Islet of Langerhans (tissue), 1 donor: ENCODE measurements at regions not wholly inside any gene's neighbourhood (a gene's known extent, or its start where the extent isn't known, plus 50 kb on each side); places are given as distances from the start of the nearest gene placed in this dataset.

Experiments
- FAIRE-seq: peaks from one replicate; lab custom pipeline; 2011; peaks lifted over from hg19 to GRCh38; lab: Jason Lieb, UNC

DNA sequence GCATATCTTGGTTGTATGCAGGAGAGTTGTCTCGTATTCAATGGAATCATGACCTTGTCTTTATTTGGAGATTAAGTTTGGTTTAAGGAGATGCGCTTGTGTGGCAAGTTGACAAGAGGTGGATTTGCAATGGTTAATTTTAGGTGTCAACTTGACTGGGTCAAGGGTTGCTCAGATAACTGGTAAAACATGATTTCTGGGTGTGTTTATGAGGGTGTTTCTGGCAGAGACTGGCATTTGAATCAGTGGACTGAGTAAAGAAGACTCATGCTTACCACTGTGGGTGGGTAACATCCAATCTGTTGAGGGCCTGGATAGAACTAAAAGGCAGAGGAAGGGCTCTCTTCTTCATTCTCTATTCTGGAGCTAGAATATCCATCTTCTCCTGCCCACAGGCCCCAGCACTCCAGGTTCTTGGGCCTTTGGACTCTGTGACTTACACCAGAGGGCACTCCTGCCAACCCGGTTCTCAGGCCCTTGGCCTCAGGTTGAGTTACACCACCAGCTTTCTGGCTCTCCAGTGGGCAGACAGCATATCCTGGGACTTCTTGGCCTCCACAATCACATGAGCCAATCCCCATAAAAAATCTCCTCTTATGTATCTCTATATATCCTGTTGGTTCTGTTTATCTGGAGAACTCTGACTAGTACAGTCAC is 141.5 kb upstream of the ARID2 start:
- FAIRE-seq = no peak

DNA sequence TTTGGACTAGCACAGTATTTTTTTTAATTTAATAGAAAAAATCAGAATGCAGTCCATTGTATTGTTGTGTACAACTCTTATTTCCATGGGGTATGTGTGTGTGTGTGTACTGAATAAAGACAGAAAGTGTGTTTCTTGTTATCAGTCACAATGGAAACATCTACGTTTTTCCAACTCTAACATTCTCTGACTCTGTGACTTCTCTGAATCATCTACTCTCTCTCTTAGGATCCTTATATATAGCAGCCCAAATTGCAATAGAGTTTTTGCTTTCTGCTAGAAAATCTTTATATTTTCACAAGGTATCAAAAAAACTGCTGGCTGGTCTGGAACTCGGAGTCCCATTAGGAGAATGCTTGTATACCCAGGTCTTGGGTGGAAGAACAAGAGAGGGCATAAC is 138.9 kb upstream of the ARID2 start:
- no peak for FAIRE-seq

DNA sequence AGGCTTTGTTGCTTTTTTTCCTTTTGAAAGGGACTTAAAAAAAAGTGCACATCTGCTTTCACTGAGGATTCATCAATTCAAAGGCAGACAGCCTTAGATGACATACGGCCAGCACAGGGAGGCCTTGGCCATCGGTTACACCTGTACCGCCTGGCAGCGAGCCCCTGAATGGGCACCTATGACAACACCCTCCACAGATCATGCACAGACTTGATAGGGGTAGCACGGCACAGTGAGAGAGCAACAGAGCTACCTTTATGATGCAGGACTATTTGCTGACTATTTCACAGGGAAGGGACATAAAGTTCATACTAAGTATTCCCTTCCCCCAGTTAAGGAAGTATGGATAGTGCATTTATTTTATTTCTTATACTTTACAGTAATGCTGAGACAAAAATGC is 137.9 kb upstream of the ARID2 start:
- FAIRE-seq = no peak

DNA sequence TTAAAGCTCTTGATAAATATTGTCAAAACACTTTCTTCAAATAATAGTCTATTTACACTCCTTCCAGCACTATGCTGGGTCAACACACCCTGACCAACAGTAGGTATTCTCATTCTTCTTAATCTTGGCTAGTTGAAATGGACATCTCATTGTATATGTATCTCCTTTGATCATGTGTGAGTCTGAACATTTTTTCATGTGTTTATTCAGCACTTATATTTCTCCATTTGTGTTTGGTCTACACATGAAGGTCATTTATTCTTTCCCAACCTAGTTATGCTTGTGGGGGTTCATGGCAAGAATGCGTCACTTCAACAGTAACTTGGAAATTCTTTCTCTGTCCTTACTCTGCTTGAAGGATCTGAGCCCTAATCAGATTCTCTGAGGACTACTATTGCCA is 133.1 kb upstream of the ARID2 start:
- no peak for FAIRE-seq

DNA sequence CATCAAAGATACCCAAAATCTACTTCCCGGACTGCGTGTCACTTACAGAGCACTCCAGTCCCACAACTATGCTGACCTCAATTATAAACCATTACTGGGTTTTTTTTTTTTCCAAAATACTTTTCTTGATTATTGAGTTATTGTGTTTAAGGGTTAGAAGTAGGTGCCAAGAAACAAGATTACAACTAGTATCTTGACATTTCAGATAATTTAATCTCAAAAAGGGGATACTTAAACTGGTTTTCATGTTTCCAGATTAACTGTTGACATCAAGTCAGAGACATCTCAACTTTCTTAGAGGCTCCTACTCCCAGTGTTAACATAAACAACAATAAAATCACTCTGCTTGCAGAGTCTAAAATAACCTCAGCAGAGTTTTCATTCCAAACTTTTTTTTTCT is 131.2 kb upstream of the ARID2 start:
- FAIRE-seq = no peak

- FAIRE-seq = no peak
These were observed 130.7 kb upstream of the ARID2 start for GRCh38 chr12:45598761-45599160.

GRCh38 chr12:45599196-45599595 is 130.3 kb upstream of the ARID2 start:
- FAIRE-seq = no peak

- FAIRE-seq = no peak
These were observed 128.1 kb upstream of the ARID2 start for GRCh38 chr12:45601390-45601789.

- FAIRE-seq = no peak
These were observed 127.6 kb upstream of the ARID2 start for GRCh38 chr12:45601888-45602287.

GRCh38 chr12:45605624-45606023 is 123.9 kb upstream of the ARID2 start:
- no peak for FAIRE-seq

DNA sequence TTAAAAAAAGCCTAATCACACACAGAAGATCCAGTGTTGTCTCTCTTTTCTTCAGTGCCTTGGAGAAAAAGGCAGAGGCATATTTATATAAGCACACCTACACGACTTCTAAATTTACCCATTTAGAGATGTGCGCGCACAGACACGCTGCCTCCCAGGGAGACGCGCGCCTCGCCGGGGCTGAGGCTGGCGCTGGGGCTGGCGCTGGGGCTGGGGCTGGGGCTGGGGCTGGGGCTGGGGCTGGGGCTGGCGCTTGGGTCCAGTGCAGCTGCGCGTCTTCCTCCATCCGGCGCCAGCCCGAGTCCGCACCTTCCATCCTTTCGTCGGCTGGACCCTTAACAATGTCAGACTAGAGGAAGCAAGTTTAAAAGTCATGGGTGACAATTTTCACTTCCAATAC is 118.4 kb upstream of the ARID2 start:
- FAIRE-seq = no peak

GRCh38 chr12:45611495-45611894 is 118.0 kb upstream of the ARID2 start:
- no peak for FAIRE-seq

- no peak for FAIRE-seq
These were observed 117.3 kb upstream of the ARID2 start for GRCh38 chr12:45612044-45612794.

GRCh38 chr12:45613296-45613695 is 116.2 kb upstream of the ARID2 start:
- no peak for FAIRE-seq

- FAIRE-seq = no peak
These were observed 115.7 kb upstream of the ARID2 start for GRCh38 chr12:45613855-45614254.

DNA sequence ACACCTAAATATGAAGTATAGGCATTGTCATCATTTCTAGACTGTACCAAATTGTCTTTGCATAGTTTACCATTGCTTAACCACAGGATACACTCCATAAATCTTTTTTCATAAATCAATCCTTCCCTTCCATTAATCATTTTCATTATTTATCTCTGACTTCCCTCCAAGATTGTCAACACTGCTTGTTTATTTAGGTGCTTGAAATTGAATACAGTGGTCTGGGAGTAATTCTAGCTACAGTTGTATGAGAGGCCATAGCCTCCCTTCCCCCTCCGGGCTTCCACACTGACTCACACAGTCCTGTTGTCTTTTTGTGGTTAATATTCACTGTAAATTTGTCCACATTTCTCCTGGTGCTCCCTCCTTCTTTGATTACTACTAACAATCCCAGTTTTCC is 114.2 kb upstream of the ARID2 start:
- FAIRE-seq = no peak

DNA sequence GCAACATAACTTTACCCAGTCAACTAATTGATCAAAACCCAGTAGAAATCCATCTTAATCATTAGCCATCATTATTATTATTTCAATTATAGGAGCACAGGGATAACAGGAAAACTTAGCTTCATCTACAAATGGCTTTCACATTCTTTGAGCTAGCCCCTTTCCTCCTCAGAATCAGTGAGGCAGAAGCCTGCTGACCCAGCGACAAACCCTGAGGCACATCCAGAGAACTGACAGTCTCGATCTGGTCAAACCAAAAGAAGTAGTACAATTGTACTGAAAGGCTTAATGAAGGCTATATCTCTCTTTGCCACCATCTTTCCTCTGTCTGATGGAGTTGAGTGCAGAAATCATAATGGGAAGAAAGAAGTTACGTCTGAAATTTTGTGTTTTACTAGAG is 109.8 kb upstream of the ARID2 start:
- no peak for FAIRE-seq

- no peak for FAIRE-seq
These were observed 107.8 kb upstream of the ARID2 start for GRCh38 chr12:45621703-45622102.

DNA sequence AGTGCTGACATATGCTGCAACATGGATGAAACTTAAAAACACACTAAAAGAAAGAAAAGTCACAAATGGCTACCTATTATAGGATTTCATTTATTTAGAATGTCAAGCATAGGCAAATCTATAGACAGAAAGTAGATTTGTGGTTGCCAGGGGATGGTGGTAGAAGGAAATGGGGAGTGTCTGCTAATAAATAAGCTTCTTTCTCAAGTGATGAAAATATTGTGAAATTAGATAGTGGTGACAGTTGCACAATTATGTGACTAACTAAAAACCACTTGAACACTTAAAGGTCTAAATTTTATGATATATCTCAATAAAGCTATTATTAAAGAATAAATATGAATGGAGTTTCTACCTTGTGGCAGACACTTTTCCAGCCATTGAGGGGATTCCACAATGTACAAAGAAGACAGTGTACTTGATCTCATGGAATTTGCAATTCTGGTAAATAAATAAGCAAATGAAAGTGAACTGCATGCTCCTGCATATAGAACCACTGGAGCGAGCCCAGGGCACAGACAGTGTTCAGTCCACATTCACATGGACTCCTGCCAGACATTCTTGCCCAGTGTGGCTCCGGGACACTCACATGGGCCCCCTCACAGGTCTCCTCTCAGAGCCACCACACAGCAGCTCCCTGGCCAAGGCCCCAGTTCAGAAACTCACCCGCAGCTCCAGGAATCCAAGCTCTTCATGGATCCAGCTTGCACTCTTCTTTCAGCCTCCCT is 107.1 kb upstream of the ARID2 start:
- FAIRE-seq = no peak

GRCh38 chr12:45623221-45623620 is 106.3 kb upstream of the ARID2 start:
- FAIRE-seq = no peak

DNA sequence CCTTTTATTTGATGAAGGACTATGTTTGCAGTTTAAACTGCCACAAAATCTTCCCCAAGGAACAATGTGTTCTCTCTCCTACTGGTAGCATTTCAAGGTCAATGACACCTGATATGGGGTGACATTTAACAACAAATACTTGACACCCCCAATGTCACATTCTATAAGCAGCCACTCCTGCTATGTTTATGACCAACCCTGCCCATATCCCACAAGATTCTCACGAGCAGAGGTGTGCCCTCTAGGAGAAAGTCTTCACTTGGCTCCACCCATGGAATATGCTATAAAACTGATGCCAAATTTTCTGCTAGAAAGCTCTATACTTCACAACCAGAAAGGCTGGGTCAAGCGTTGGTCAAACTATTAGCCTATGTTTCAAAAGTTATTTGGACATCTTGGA is 105.6 kb upstream of the ARID2 start:
- no peak for FAIRE-seq

GRCh38 chr12:45626965-45627364 is 102.5 kb upstream of the ARID2 start:
- FAIRE-seq = no peak

GRCh38 chr12:45627407-45628069 is 102.0 kb upstream of the ARID2 start:
- FAIRE-seq = no peak
